Transverse colon (tissue), 4 donors: ENCODE measurements at regions not wholly inside any gene's neighbourhood (a gene's known extent, or its start where the extent isn't known, plus 50 kb on each side); places are given as distances from the start of the nearest gene placed in this dataset.
"Not testable (repeated sequence)": the region's sequence is repeated elsewhere in the genome, so short reads cannot be mapped to it uniquely, and the experiment has no call there.

ENCODE experiments used
- DNase-seq: peaks from one replicate; pipeline ENCODE4 v3.0.0-alpha.2; 2019
- H3K27ac ChIP-seq, 4 donors: fragments of 200-600 bp; sonication (generic); 2 replicates each; pipeline ENCODE4 v1.5.1; 2016 to 2018; ENCODE audit warnings: inconsistent platforms in 4 of 4
- H3K27me3 ChIP-seq: fragments of 200-600 bp; sonication (generic); 2 replicates; pipeline ENCODE4 v1.5.1; 2017; ENCODE audit warnings: inconsistent platforms
- H3K36me3 ChIP-seq, 4 donors: fragments of 200-600 bp; sonication (generic); 2 replicates each; pipeline ENCODE4 v1.5.1; 2017 to 2019; ENCODE audit warnings: inconsistent platforms in 4 of 4
- H3K4me1 ChIP-seq, 4 donors: fragments of 200-600 bp; sonication (generic); 2 replicates each; pipeline ENCODE4 v1.5.1; 2017 to 2020; ENCODE audit warnings: inconsistent platforms in 4 of 4
- H3K4me3 ChIP-seq, 4 donors: fragments of 200-600 bp; sonication (generic); 1 replicate in 1 of 4; 2 replicates in 3 of 4; pipeline versions ENCODE4 v1.5.1 to v1.6.1; 2017 to 2019; ENCODE audit warnings: inconsistent platforms in 4 of 4
- H3K9me3 ChIP-seq, 2 donors: fragments of 200-600 bp; sonication (generic); 2 replicates each; pipeline ENCODE4 v1.5.1; 2017 to 2019; ENCODE audit warnings: inconsistent platforms in 2 of 2
- CTCF ChIP-seq, 5 experiments: fragments of 200-600 bp in 3 of 5; fragments of 450-650 bp in 2 of 5; sonication (generic) in 3 of 5; IDR thresholded peaks; 1 replicate in 2 of 5; 2 replicates in 3 of 5; pipeline ENCODE4 v1.5.1; 2016 to 2017; ENCODE audit warnings: antibody characterized with exemption in 5 of 5, inconsistent platforms in 3 of 5, mild to moderate bottlenecking in 2 of 5, moderate library complexity in 1 of 5
- EP300 ChIP-seq: sonication (generic); formaldehyde crosslinking; IDR thresholded peaks from one replicate; pipeline ENCODE4 v1.6.1; 2017; ENCODE audit warnings: antibody characterized with exemption, low read depth
- POLR2A ChIP-seq: fragments of 450-650 bp; IDR thresholded peaks from one replicate; pipeline ENCODE4 v1.6.1; 2016; ENCODE audit warnings: antibody characterized with exemption, mild to moderate bottlenecking, moderate library complexity
- POLR2AphosphoS5 ChIP-seq, 3 donors: sonication (generic); formaldehyde crosslinking; IDR thresholded peaks; one replicate each; pipeline ENCODE4 v1.6.1; 2016; ENCODE audit warnings: antibody characterized with exemption in 3 of 3
- WGBS, 2 donors: methylation state at CpG; one replicate each; pipeline ENCODE4 v1.1.5; 2018; ENCODE audit warnings: low coverage in 1 of 2; 5-methylcytosine and 5-hydroxymethylcytosine counted together
- in situ Hi-C, 4 donors: fragments of 200-750 bp; cut with MboI; loops; one replicate each; pipeline versions ENCODE4 v1.15.0 to v1.15.1; 2017; ENCODE audit warnings: low sequenced_read_pairs in 3 of 4, low pct_ligation_motif_present in 1 of 4, low pct_unique_long_range_greater_than_20kb in 1 of 4
- intact Hi-C: fragments of 100-400 bp; cut with DNase I; formaldehyde crosslinking; loops from one replicate; pipeline ENCODE4 v1.15.1; 2023; ENCODE audit warnings: low total_unique reads

GRCh38 chr5:18607570-18607969 is 973.3 kb downstream of the TAF11L14 start:
- WGBS, 2 donors, result 76 to 82% methylated on average over 5 of the region's 5 CpGs
- H3K4me1 ChIP-seq, result no peaks in the 10 kb centered on the region
- no peaks in the 10 kb centered on the region for H3K27me3 ChIP-seq
- no peaks in the 10 kb centered on the region for H3K9me3 ChIP-seq
- no peak for DNase-seq
- H3K4me3 ChIP-seq, result no peak overlapping the region
- no peak overlapping the region for H3K27ac ChIP-seq
- no peak for TF ChIP-seq CTCF (IDR thresholded peaks at IDR 0.05)
- TF ChIP-seq POLR2AphosphoS5 (IDR thresholded peaks at IDR 0.05), result no peak
- TF ChIP-seq POLR2A, result no peak
- in situ Hi-C loops (no loop called here), intact Hi-C loops (no loop called here)
- H3K36me3 ChIP-seq, result no peaks in the 10 kb centered on the region

- H3K4me1 ChIP-seq, intact Hi-C loops, DNase-seq, H3K27ac ChIP-seq, H3K9me3 ChIP-seq, H3K27me3 ChIP-seq, H3K4me3 ChIP-seq, in situ Hi-C loops, H3K36me3 ChIP-seq: not testable (repeated sequence)
- 83 to 86% methylated on average over 1 to 2 of the region's 2 CpGs for WGBS, 2 donors
Measured at GRCh38 chr5:18617191-18617590, 982.9 kb downstream of the TAF11L14 start.

- 88% methylated on average over 2 of the region's 2 CpGs; no CpG with 5 or more reads in 1 of the 2 donors for WGBS, 2 donors
- DNase-seq, result no peak
- Histone ChIP-seq H3K9me3 (no peaks in the 10 kb centered on the region), H3K4me1 (no peaks in the 10 kb centered on the region), H3K4me3 (no peak overlapping the region), H3K27me3 (no peaks in the 10 kb centered on the region), H3K27ac (no peak overlapping the region), H3K36me3 (no peaks in the 10 kb centered on the region)
- in situ Hi-C loops (no loop called here), intact Hi-C loops (no loop called here)
- TF ChIP-seq POLR2AphosphoS5 (IDR thresholded peaks at IDR 0.05) (no peak), CTCF (IDR thresholded peaks at IDR 0.05) (no peak), EP300 (no peak), POLR2A (no peak)
Measured at GRCh38 chr5:18630458-18631045, 996.3 kb downstream of the TAF11L14 start.

GRCh38 chr5:18652404-18653215 is 1018.4 kb downstream of the TAF11L14 start:
- in situ Hi-C loops (no loop called here), intact Hi-C loops (no loop called here)
- H3K9me3 ChIP-seq, result no peaks in the 10 kb centered on the region
- DNase-seq, result no peak
- H3K36me3 ChIP-seq, result no peaks in the 10 kb centered on the region
- H3K27ac ChIP-seq, result no peak overlapping the region
- TF ChIP-seq CTCF (IDR thresholded peaks at IDR 0.05) (no peak), EP300 (no peak), POLR2A (no peak), POLR2AphosphoS5 (IDR thresholded peaks at IDR 0.05) (no peak)
- H3K4me3 ChIP-seq, result no peak overlapping the region
- no peaks in the 10 kb centered on the region for H3K4me1 ChIP-seq
- WGBS, 2 donors, result 87 to 100% methylated on average over 1 to 2 of the region's 2 CpGs
- H3K27me3 ChIP-seq, result no peaks in the 10 kb centered on the region
